ENCODE measurements at regions not wholly inside any gene's neighbourhood (a gene's known extent, or its start where the extent isn't known, plus 50 kb on each side); places are given as distances from the start of the nearest gene placed in this dataset.

DNA sequence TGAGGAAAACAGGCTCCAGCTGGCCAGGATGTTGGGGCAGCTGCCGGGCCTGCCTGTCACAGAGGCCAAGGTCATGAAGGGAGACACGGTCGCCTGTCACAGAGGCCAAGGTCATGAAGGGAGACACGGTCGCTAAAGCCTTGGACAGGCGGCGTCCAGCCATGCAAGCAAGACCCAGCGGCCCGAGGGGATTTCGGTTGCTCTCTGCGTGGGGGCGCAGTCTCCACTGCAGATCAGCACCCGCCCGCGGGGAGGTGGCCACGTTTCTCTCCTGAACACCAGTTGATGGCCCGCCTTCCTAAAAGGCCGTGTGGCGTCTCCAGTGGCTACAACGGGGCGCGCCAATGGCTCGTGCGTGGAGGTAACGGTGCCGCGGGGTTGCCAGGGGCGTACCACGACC, 67.0 kb upstream of the PCGF5 start:
- no TSS peak for BruUV-seq (replicated peaks)
- no peaks in the 10 kb centered on the region for H3K36me3 ChIP-seq (ENCODE audit: control insufficient read depth, insufficient read depth, low read length)
- DNase-seq (ENCODE audit: low read depth, low spot score) (no peak), ATAC-seq (no peak)
- no peak overlapping the region for H3K27ac ChIP-seq (ENCODE audit: low read length)
- CTCF ChIA-PET: no interaction called here
- peaks cover 20% of the 10 kb centered on the region for H3K27me3 ChIP-seq (ENCODE audit: control insufficient read depth, insufficient read depth, low read length)
- no peaks in the 10 kb centered on the region for H3K9me3 ChIP-seq (ENCODE audit: control insufficient read depth, insufficient read depth, low read depth, low read length)
- TF ChIP-seq CTCF (IDR thresholded peaks at IDR 0.05) (no peak), SIN3A (IDR thresholded peaks at IDR 0.05; ENCODE audit: borderline replicate concordance, insufficient read depth, low read depth, low read length) (no peak), POLR2AphosphoS5 (IDR thresholded peaks at IDR 0.05; ENCODE audit: low read depth, low read length) (no peak)
- TF ChIP-seq, protein P1, sequence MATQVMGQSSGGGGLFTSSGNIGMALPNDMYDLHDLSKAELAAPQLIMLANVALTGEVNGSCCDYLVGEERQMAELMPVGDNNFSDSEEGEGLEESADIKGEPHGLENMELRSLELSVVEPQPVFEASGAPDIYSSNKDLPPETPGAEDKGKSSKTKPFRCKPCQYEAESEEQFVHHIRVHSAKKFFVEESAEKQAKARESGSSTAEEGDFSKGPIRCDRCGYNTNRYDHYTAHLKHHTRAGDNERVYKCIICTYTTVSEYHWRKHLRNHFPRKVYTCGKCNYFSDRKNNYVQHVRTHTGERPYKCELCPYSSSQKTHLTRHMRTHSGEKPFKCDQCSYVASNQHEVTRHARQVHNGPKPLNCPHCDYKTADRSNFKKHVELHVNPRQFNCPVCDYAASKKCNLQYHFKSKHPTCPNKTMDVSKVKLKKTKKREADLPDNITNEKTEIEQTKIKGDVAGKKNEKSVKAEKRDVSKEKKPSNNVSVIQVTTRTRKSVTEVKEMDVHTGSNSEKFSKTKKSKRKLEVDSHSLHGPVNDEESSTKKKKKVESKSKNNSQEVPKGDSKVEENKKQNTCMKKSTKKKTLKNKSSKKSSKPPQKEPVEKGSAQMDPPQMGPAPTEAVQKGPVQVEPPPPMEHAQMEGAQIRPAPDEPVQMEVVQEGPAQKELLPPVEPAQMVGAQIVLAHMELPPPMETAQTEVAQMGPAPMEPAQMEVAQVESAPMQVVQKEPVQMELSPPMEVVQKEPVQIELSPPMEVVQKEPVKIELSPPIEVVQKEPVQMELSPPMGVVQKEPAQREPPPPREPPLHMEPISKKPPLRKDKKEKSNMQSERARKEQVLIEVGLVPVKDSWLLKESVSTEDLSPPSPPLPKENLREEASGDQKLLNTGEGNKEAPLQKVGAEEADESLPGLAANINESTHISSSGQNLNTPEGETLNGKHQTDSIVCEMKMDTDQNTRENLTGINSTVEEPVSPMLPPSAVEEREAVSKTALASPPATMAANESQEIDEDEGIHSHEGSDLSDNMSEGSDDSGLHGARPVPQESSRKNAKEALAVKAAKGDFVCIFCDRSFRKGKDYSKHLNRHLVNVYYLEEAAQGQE (IDR thresholded peaks at IDR 0.05; ENCODE audit: insufficient read depth in 1 of 2, low read depth in 2 of 2, low read length in 1 of 2): no peak
- intact Hi-C loops (cut with micrococcal nuclease; ENCODE audit: unreplicated experiment) (no loop called here), in situ Hi-C loops (cut with HindIII; ENCODE audit: low pct_unique_long_range_greater_than_20kb, low sequenced_read_pairs) (no loop called here)
- H3K4me3 ChIP-seq (ENCODE audit: low read depth in 2 of 2, low read length in 2 of 2): no peak overlapping the region
- POLR2A ChIA-PET: no interaction called here
- no peaks in the 10 kb centered on the region for H3K4me1 ChIP-seq (ENCODE audit: control insufficient read depth, insufficient read depth, low read length)

DNA sequence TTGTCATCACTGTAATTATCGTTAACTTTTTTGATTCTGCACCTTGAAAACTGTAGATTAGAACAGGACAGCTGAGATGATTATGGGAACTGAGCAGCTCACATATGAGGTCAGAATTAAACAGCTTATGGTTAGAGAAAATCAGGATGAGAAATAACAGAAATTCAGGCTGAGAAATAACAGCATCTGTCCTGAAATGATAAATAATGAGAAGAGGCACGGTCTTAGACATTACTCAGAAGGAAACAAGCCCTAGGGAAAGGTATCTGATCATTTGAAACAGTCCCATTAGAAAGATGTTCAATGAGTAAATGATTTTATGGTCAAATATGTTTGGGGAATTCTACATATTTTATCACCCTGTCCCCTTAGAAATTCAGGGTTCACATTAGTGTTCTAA, 65.6 kb upstream of the PCGF5 start:
- Histone ChIP-seq H3K9me3 (ENCODE audit: control insufficient read depth, insufficient read depth, low read depth, low read length) (no peaks in the 10 kb centered on the region), H3K27ac (ENCODE audit: low read length) (no peak overlapping the region), H3K4me3 (ENCODE audit: low read depth in 2 of 2, low read length in 2 of 2) (no peak overlapping the region), H3K27me3 (ENCODE audit: control insufficient read depth, insufficient read depth, low read length) (peaks cover 23% of the 10 kb centered on the region), H3K36me3 (ENCODE audit: control insufficient read depth, insufficient read depth, low read length) (no peaks in the 10 kb centered on the region), H3K4me1 (ENCODE audit: control insufficient read depth, insufficient read depth, low read length) (no peaks in the 10 kb centered on the region)
- TF ChIP-seq TCF7L2 (IDR thresholded peaks at IDR 0.05; ENCODE audit: low read depth, low read length): no peak
- TF ChIP-seq SIN3A (IDR thresholded peaks at IDR 0.05; ENCODE audit: borderline replicate concordance, insufficient read depth, low read depth, low read length): no peak
- TF ChIP-seq POLR2AphosphoS5 (IDR thresholded peaks at IDR 0.05; ENCODE audit: low read depth, low read length): no peak
- TF ChIP-seq, protein P1 (IDR thresholded peaks at IDR 0.05; ENCODE audit: insufficient read depth in 1 of 2, low read depth in 2 of 2, low read length in 1 of 2): no peak
- no peak for TF ChIP-seq CTCF (IDR thresholded peaks at IDR 0.05)
- POLR2A ChIA-PET: interaction anchor here (0.6 kb wide), 1 partner anchor 184 kb away, joined by 8 read pairs; no protein-coding TSS in a partner anchor
- in situ Hi-C loops (cut with HindIII; ENCODE audit: low pct_unique_long_range_greater_than_20kb, low sequenced_read_pairs) (no loop called here), intact Hi-C loops (cut with micrococcal nuclease; ENCODE audit: unreplicated experiment) (no loop called here)
- CTCF ChIA-PET: no interaction called here
- no TSS peak for BruUV-seq (replicated peaks)
- ATAC-seq: no peak
- no peak for DNase-seq (ENCODE audit: low read depth, low spot score)
